T-cell (primary cell): ENCODE measurements at regions not wholly inside any gene's neighbourhood (a gene's known extent, or its start where the extent isn't known, plus 50 kb on each side); places are given as distances from the start of the nearest gene placed in this dataset.
A peak's percentile ranks its signal among the peaks of the same experiment; 100 is the strongest.
"Not testable (repeated sequence)": the region's sequence is repeated elsewhere in the genome, so short reads cannot be mapped to it uniquely, and the experiment has no call there.

ENCODE experiments used
- ATAC-seq, 4 experiments: fragments of 200-7000 bp in 3 of 4; fragments of 150-1000 bp in 1 of 4; cut with Tn5 transposase; replicated peaks in 1 of 4; 1 replicate in 3 of 4; 2 replicates in 1 of 4; pipeline ENCODE4 v1.10.0; 2021; ENCODE audit warnings: moderate library complexity in 3 of 4, mild to moderate bottlenecking in 2 of 4, moderate number of reproducible peaks in 1 of 4
- CTCF ChIA-PET, 2 donors: fragments of 300-600 bp; sonication (Branson Sonifier 250); formaldehyde crosslinking; loops; one replicate each; lab custom pipeline; 2022; ENCODE audit warnings: antibody characterized with exemption in 2 of 2; lab: Charles Lee
- POLR2A ChIA-PET, 2 donors: fragments of 300-600 bp; sonication (Branson Sonifier 250); formaldehyde crosslinking; loops; one replicate each; lab custom pipeline; 2022; ENCODE audit warnings: antibody characterized with exemption in 2 of 2; lab: Charles Lee
- DNase-seq, 35 experiments: peaks; one replicate each; pipeline versions ENCODE4 v3.0.0 to v3.0.0-alpha.2; 2013 to 2023
- H3K27ac ChIP-seq: one replicate; pipeline ENCODE4 v1.5.1; 2013; ENCODE audit warnings: low read length
- H3K27me3 ChIP-seq, 2 experiments: replicated peaks in 1 of 2; 1 replicate in 1 of 2; 2 replicates in 1 of 2; pipeline versions ENCODE4 v1.6.1 to v1.7.0; 2013; ENCODE audit warnings: low read length in 1 of 2, mixed read lengths in 1 of 2; ENCODE audit not compliant: control insufficient read depth in 2 of 2, insufficient read depth in 2 of 2; ENCODE audit errors: extremely low read depth in 1 of 2
- H3K36me3 ChIP-seq, 2 donors: 1 replicate in 1 of 2; 2 replicates in 1 of 2; pipeline versions ENCODE4 v1.6.1 to v1.7.0; 2013; ENCODE audit warnings: low read length in 1 of 2; ENCODE audit not compliant: control insufficient read depth in 2 of 2, insufficient read depth in 1 of 2; ENCODE audit errors: extremely low read depth in 1 of 2
- H3K4me1 ChIP-seq, 2 experiments: 1 replicate in 1 of 2; 2 replicates in 1 of 2; pipeline versions ENCODE4 v1.6.1 to v1.7.0; 2013; ENCODE audit warnings: low read length in 2 of 2, mixed read lengths in 1 of 2; ENCODE audit not compliant: insufficient read depth in 2 of 2, control insufficient read depth in 1 of 2; ENCODE audit errors: extremely low read depth in 1 of 2
- H3K4me3 ChIP-seq, 2 donors: 1 replicate in 1 of 2; 2 replicates in 1 of 2; pipeline versions ENCODE4 v1.5.1 to v1.7.0; 2013; ENCODE audit warnings: mild to moderate bottlenecking in 2 of 2, low read length in 1 of 2, moderate library complexity in 1 of 2; ENCODE audit not compliant: control insufficient read depth in 1 of 2; ENCODE audit errors: extremely low read depth in 1 of 2
- H3K9me3 ChIP-seq: 2 replicates; pipeline ENCODE4 v1.7.0; 2013
- H3K27ac Mint-ChIP-seq, 2 donors: one replicate each; pipeline ENCODE4 v1.8.0; 2020 to 2021; ENCODE audit warnings: mild to moderate bottlenecking in 2 of 2, mixed read lengths in 2 of 2
- H3K27me3 Mint-ChIP-seq, 2 donors: one replicate each; pipeline ENCODE4 v1.8.0; 2021 to 2022; ENCODE audit warnings: mixed read lengths in 2 of 2
- H3K36me3 Mint-ChIP-seq: one replicate; pipeline ENCODE4 v1.8.0; 2021; ENCODE audit warnings: mixed read lengths
- H3K4me1 Mint-ChIP-seq, 3 donors: one replicate each; pipeline ENCODE4 v1.8.0; 2020 to 2022; ENCODE audit warnings: mixed read lengths in 3 of 3, mild to moderate bottlenecking in 1 of 3
- H3K4me3 Mint-ChIP-seq, 3 donors: one replicate each; pipeline ENCODE4 v1.8.0; 2020 to 2022; ENCODE audit warnings: mild to moderate bottlenecking in 3 of 3, mixed read lengths in 3 of 3, moderate library complexity in 3 of 3
- H3K9me3 Mint-ChIP-seq, 3 donors: one replicate each; pipeline ENCODE4 v1.8.0; 2020 to 2022; ENCODE audit warnings: mixed read lengths in 3 of 3
- WGBS: methylation state at CpG from one replicate; pipeline ENCODE4 v1.1.5; 2013; ENCODE audit warnings: missing lambda C conversion rate; ENCODE audit not compliant: insufficient coverage; 5-methylcytosine and 5-hydroxymethylcytosine counted together

DNA sequence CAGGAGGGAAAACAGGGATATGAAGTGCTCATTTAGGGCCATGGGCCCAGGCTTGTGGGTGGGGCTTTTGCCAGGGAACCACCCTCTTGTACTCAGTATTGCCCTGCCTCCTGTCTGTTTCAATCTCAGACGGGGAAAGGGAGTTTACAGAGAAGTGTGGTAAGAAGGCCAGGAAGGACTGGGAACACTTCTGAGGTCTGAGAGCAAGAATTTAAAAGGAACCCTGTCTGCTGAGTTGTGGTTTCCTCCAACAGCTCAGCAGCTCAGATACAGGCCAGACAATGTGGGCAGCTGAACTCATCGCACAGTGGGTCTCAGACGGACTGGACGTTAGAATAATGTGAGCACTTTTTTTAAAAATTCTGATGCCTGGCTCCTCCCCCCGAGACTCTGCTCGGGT, 354.1 kb upstream of the ARID1B start:
- Mint-ChIP-seq H3K36me3 (no peaks in the 10 kb centered on the region), H3K27ac (peak overlapping the region; percentile 75 to 79), H3K9me3 (no peaks in the 10 kb centered on the region), H3K4me1 (peaks cover 37 to 39% (median 39%) of the 10 kb centered on the region in 3 donors), H3K27me3 (no peaks in the 10 kb centered on the region), H3K4me3 (peak overlapping the region in 2 of 3 donors; percentile 3 to 57)
- no peak overlapping the region for H3K4me3 ChIP-seq
- ATAC-seq, result peak in 3 of 4 experiments; percentile 19 to 77 (median 28)
- no peaks in the 10 kb centered on the region for H3K9me3 ChIP-seq
- ChIA-PET CTCF (no interaction called here), POLR2A (interaction anchor here (0.6 kb wide), 2 partner anchors 27 to 166 kb away, joined by 3 to 4 read pairs; no protein-coding TSS in a partner anchor)
- WGBS, result 35% methylated on average over 6 of the region's 6 CpGs
- H3K4me1 ChIP-seq, result peaks cover 17 to 23% of the 10 kb centered on the region in 2 experiments
- peak in 1 of 35 experiments; percentile 34 for DNase-seq
- H3K27ac ChIP-seq, result peak overlapping the region; percentile 3
- no peaks in the 10 kb centered on the region for H3K27me3 ChIP-seq
- no peaks in the 10 kb centered on the region for H3K36me3 ChIP-seq

DNA sequence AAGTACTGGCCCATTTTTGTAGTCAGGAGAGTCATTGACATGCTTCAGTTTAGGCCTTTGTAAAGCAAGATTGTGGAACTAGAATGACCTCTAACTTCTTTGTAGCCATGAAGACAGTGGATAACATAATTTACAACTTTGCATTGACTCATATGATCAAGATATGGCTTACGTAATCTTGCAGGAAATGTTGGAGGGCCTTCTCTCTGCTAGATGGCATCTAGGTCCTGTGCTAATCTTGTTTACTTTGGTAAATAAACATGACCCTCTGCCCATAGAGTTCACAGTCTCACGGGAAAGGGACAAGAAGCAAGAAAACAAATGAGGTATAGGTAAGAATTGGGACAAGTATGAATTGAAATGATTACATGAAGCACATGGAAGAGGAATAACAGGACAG, 355.2 kb upstream of the ARID1B start:
- Mint-ChIP-seq H3K27me3 (no peaks in the 10 kb centered on the region), H3K36me3 (no peaks in the 10 kb centered on the region), H3K4me3 (peak overlapping the region in 1 of 3 donors; percentile 57), H3K4me1 (peaks cover 37 to 39% (median 37%) of the 10 kb centered on the region in 3 donors), H3K9me3 (no peaks in the 10 kb centered on the region), H3K27ac (no peak overlapping the region)
- ChIA-PET CTCF (interaction anchor here in 1 of 2 donors (0.6 kb wide), 1 partner anchor 114 kb away, joined by 3 read pairs; no protein-coding TSS in a partner anchor), POLR2A (no interaction called here)
- Histone ChIP-seq H3K27ac (no peak overlapping the region), H3K9me3 (no peaks in the 10 kb centered on the region), H3K4me3 (no peak overlapping the region), H3K36me3 (no peaks in the 10 kb centered on the region), H3K4me1 (peaks cover 17 to 23% of the 10 kb centered on the region in 2 experiments), H3K27me3 (no peaks in the 10 kb centered on the region)
- WGBS, result 100% methylated on average over 1 of the region's 2 CpGs
- ATAC-seq (no peak), DNase-seq (no peak)

DNA sequence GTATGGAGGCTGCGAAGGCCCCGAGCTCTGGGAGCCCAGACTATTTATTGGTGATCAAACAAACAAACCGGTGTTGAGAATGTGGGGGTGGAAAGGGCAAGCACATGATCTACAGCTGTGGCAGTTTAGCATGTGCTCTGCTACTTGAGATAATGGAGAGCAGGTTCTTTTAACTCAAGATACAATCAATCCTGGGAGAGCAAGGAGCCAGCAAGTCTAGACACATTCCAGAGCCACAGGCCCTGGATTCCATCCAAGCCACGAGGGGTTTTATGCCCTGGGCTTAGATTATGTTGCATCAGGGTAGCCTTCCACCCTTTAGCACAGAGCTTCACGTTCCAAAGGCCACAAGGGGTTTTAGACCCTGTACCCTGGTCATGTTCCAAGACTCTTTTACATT, 355.9 kb upstream of the ARID1B start:
- H3K4me3 Mint-ChIP-seq, ATAC-seq, H3K9me3 Mint-ChIP-seq, H3K36me3 Mint-ChIP-seq, H3K27me3 Mint-ChIP-seq, H3K27ac ChIP-seq, H3K27me3 ChIP-seq, H3K4me3 ChIP-seq, H3K36me3 ChIP-seq, H3K9me3 ChIP-seq, DNase-seq, H3K27ac Mint-ChIP-seq: not testable (repeated sequence)
- H3K4me1 Mint-ChIP-seq, result peaks cover 37 to 39% (median 37%) of the 10 kb centered on the region in 3 donors
- H3K4me1 ChIP-seq, result peaks cover 17 to 23% of the 10 kb centered on the region in 2 experiments
- WGBS, result 65% methylated on average over 4 of the region's 5 CpGs
- POLR2A ChIA-PET, result interaction anchor here in 1 of 2 donors (0.7 kb wide), 1 partner anchor 558 kb away, joined by 7 read pairs; no protein-coding TSS in a partner anchor
- CTCF ChIA-PET, result interaction anchor here in 1 of 2 donors (0.7 kb wide), 1 partner anchor 364 kb away, joined by 3 read pairs; no protein-coding TSS in a partner anchor

DNA sequence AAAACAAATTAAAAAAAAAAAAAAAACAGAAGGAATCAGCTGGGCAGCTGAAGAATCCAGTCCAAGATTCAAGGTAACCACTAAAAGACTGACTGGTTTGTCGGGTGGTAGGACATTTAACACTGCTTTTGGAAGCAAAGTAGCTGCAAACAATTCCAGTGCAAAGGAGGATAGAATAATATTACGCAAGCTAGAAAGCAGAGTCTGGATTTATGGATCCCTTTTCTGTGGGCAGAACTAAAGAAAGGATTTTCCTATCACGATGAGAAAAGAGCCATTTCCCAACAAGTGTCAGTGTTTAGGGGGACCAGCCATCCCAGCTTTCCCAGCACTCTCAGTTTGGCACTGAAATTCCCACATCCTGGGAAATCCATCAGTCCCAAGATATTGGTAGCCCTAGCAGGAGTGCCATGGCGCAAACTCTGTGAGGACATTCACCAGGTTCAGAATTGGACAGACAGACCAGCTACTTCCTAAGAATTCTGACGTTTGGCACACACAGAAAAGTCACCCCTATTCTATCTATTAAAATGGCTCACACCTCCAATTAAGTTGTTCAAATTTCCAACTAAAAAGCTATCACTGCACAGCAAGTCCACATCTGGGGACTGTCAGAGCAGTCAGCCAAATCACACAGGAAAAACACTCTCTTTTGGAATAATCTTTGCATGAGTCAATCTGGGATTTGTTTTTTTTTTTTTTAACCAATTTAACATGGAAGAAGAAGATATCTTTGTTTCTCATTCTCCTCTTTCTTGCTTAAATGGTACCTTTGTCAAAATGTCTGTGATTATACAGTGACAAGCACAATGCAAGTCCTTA, 356.8 kb upstream of the ARID1B start:
- Mint-ChIP-seq H3K4me3 (no peak overlapping the region), H3K4me1 (peaks cover 33 to 39% (median 37%) of the 10 kb centered on the region in 3 donors), H3K9me3 (no peaks in the 10 kb centered on the region), H3K27me3 (no peaks in the 10 kb centered on the region), H3K27ac (no peak overlapping the region), H3K36me3 (no peaks in the 10 kb centered on the region)
- H3K4me3 ChIP-seq, result no peak overlapping the region
- CTCF ChIA-PET, result interaction anchor here (0.5 to 0.7 kb wide), 3 partner anchors 15 to 470 kb away, joined by 3 to 5 read pairs (median 3); no protein-coding TSS in a partner anchor
- POLR2A ChIA-PET, result interaction anchor here in 1 of 2 donors (0.7 kb wide), 1 partner anchor 559 kb away, joined by 7 read pairs; no protein-coding TSS in a partner anchor
- DNase-seq (no peak), ATAC-seq (no peak)
- no peaks in the 10 kb centered on the region for H3K9me3 ChIP-seq
- no peak overlapping the region for H3K27ac ChIP-seq
- WGBS, result 95% methylated on average over 3 of the region's 5 CpGs
- no peaks in the 10 kb centered on the region for H3K27me3 ChIP-seq
- no peaks in the 10 kb centered on the region for H3K36me3 ChIP-seq
- peaks cover 17 to 23% of the 10 kb centered on the region in 2 experiments for H3K4me1 ChIP-seq

DNA sequence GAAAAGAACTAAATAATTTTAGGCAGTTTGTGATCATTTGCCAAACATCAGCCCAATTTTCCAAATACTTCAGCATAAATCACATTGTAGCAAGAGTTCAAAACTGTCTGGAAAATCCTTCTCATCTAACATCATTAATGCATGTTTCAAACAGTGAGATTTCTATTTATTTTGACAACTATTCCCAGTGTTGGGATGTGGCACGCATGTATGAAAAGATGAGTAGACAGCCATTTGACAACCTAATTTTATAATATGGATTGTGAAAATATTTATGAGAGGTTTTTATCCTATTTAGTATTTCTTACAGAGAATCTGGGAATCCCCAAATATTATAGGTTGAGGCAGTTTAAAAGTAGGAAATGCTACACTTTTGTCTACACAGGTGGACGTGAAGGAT, 357.6 kb upstream of the ARID1B start:
- H3K36me3 Mint-ChIP-seq, result no peaks in the 10 kb centered on the region
- ATAC-seq, result no peak
- no peaks in the 10 kb centered on the region for H3K27me3 Mint-ChIP-seq
- H3K4me3 Mint-ChIP-seq, result no peak overlapping the region
- H3K27ac ChIP-seq, result no peak overlapping the region
- no peaks in the 10 kb centered on the region for H3K27me3 ChIP-seq
- no peak overlapping the region for H3K27ac Mint-ChIP-seq
- no CpG with 5 or more reads among the region's 2 CpGs for WGBS
- POLR2A ChIA-PET, result interaction anchor here in 1 of 2 donors (0.5 kb wide), 1 partner anchor 291 kb away, joined by 6 read pairs; no protein-coding TSS in a partner anchor
- CTCF ChIA-PET, result no interaction called here
- H3K36me3 ChIP-seq, result no peaks in the 10 kb centered on the region
- no peak overlapping the region for H3K4me3 ChIP-seq
- no peaks in the 10 kb centered on the region for H3K9me3 ChIP-seq
- H3K9me3 Mint-ChIP-seq, result no peaks in the 10 kb centered on the region
- no peak for DNase-seq
- H3K4me1 Mint-ChIP-seq, result peaks cover 27 to 33% (median 31%) of the 10 kb centered on the region in 3 donors
- H3K4me1 ChIP-seq, result peaks cover 14 to 21% of the 10 kb centered on the region in 2 experiments

DNA sequence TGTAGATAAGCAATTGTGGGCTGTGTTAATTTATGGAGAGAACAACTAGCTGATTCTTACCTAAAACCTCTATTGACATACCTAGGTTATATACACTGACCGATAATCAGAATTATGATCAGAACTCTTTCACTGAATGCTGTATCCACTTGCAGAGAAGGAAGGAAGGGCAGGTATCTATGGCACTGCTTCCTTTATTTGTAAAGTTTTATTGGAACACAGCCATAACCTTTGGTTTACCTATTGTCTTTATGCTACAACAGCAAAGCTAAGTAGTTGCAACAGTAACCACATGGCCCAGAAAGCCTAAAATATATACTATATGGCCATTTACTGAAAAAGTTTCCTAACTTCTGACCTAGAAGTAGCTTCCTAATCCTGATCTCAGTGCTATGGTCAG, 358.9 kb upstream of the ARID1B start:
- H3K27ac Mint-ChIP-seq, result no peak overlapping the region
- no CpG with 5 or more reads among the region's 1 CpG for WGBS
- H3K4me3 Mint-ChIP-seq, result no peak overlapping the region
- no peaks in the 10 kb centered on the region for H3K27me3 Mint-ChIP-seq
- Histone ChIP-seq H3K4me3 (no peak overlapping the region), H3K36me3 (no peaks in the 10 kb centered on the region), H3K9me3 (no peaks in the 10 kb centered on the region), H3K27me3 (no peaks in the 10 kb centered on the region), H3K27ac (no peak overlapping the region), H3K4me1 (peaks cover 3 to 8% of the 10 kb centered on the region in 2 experiments)
- CTCF ChIA-PET, result interaction anchor here in 1 of 2 donors (0.6 kb wide), 1 partner anchor 1863 kb away, joined by 3 read pairs; no protein-coding TSS in a partner anchor
- peaks cover 14 to 19% (median 17%) of the 10 kb centered on the region in 3 donors for H3K4me1 Mint-ChIP-seq
- no peaks in the 10 kb centered on the region for H3K9me3 Mint-ChIP-seq
- POLR2A ChIA-PET, result no interaction called here
- DNase-seq (no peak), ATAC-seq (no peak)
- H3K36me3 Mint-ChIP-seq, result no peaks in the 10 kb centered on the region
